Eye (tissue), 1 donor: ENCODE measurements at regions not wholly inside any gene's neighbourhood (a gene's known extent, or its start where the extent isn't known, plus 50 kb on each side); places are given as distances from the start of the nearest gene placed in this dataset.

Experiments used
- DNase-seq: peaks from one replicate; pipeline ENCODE4 v3.0.0-alpha.2; 2015

GRCh38 chr20:60540591-60540990, 582.4 kb downstream of the CDH26 start:
- DNase-seq = no peak

DNA sequence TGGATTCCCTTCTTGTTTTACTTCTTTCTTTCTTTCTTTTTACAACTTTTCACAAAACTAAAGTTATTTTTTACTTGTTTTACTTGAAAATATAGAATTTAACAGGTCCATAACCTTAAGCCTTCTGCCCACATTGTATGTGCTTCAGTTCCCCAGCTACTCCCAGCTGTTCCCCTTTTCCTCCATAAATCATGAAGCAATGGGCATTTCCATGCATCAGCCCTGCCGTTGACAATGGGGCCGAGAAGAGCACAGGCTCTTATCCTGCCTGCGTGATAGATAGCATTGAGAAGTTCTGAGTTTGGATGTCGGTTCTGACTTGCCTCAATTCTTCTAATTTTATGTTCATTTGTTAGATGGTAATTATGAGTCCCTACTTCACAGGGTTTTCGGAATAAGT, 583.8 kb downstream of the CDH26 start:
- DNase-seq = no peak

DNA sequence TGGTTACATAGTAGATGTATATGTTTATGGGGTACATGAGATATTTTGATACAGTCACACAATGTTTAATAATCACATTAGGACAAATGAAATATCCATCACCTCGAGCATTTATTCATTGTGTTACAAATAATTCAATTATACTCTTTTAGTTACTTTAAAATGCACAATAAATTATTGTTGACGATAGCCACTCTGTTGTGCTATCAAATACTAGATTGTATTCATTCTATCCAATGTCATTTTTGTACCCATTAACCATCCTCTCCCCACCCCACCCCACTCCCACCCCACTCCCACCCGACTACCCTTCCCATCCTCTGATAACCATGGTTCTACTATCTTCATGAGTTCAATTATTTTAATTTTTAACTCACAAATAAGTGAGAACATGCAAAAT, 585.4 kb downstream of the CDH26 start:
- no peak for DNase-seq

- no peak for DNase-seq
These were observed 594.9 kb downstream of the CDH26 start for GRCh38 chr20:60553095-60553494.

DNA sequence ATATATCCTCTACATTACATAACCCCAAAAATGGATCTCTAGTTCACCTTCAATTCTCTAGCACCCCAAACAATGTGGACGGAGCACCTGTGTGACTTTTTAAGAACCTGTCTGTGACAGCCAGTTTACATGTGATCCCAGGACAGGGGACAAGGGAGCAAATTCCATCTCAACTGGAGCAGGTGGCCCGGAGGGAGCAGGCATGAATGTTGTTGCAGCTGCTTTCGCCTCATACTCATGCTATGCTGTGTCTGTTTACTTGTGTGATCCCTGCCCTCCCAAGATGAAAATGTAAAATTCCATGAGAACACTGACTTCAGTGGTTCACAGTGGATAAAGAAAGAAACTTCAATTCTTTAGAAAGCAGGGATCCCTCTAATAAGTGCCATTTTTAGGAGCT, 600.3 kb downstream of the CDH26 start:
- DNase-seq = no peak

DNA sequence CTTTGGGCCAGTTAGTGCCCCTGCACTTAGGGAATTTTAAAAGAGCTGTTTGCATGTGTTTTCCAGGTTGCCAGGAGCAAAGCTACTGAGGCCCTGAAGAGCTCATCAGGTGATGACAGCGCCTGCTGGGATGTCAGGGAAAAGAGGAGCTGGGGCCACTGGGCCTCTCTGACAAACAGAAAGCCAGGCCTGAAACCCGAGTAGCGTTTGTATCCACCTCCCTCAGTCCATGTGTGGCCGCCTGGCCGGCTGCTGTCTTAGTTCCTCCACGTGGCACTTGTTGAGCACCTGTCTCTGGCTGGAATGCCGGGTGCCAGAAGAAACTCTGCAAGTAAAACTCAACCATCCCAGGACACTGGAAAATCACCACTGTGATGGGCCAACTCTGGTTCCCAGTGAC, 601.2 kb downstream of the CDH26 start:
- peak; percentile 56 for DNase-seq

DNA sequence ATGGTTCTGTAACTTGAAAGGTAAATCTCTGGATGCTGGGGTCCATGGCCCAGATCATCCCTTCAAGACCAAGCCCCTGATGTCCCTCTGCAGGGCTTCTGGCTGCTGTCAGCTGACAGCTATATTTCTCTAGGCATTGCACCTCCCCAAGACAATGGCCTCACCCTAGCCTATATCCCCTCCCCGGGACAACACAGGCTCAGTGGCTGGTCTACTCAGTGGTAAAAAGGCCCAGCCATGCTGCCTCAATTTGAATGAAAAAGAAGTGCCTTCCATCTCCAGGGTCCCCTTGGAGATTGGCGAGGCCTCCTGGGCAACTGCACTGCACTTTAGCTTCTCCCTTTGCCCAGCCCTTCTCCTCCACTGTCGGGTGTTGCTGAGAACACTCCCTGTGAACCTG, 602.8 kb downstream of the CDH26 start:
- DNase-seq = no peak

- DNase-seq = peak; percentile 51
These were observed 606.9 kb downstream of the CDH26 start for GRCh38 chr20:60565083-60565482.

DNA sequence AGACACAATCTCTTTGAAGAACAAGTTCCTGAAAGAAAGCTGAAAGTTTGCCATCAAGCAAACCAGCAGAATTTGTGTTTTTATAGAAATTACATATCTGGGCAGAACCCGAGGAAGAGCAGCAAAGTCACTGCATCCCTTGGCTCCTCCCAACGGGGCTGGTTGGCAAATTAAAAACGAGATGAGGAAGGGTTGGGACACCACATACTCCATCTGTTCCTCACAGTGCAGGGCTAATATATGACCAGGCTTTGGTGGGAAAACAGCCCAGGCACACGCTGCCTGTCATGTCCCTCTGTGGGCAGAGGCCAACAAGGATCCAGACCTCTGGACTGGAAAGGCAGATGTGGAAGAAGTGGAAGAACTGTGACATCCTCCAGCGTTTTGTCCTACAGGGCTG, 607.3 kb downstream of the CDH26 start:
- DNase-seq = no peak

DNA sequence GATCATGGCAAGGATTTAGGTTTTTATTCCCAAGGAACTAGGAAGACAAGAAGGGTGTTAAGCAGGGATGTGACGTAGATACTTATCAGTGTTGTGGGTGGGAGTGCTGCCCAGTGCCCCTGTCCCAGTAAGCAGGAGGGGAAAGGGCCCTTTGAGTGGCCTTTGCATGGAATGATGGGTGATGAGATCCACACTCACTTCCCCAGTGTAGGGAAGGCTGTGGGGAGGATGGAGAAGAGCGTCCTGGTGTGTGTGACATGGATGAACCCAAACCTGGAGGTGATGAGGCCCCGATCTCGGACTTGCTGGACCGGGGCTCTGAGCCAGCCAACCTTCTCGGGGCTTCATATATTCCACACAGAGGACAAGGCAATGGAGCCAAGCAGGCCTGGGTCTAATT, 610.9 kb downstream of the CDH26 start:
- DNase-seq = no peak

- DNase-seq = no peak
These were observed 612.5 kb downstream of the CDH26 start for GRCh38 chr20:60570481-60571277.

DNA sequence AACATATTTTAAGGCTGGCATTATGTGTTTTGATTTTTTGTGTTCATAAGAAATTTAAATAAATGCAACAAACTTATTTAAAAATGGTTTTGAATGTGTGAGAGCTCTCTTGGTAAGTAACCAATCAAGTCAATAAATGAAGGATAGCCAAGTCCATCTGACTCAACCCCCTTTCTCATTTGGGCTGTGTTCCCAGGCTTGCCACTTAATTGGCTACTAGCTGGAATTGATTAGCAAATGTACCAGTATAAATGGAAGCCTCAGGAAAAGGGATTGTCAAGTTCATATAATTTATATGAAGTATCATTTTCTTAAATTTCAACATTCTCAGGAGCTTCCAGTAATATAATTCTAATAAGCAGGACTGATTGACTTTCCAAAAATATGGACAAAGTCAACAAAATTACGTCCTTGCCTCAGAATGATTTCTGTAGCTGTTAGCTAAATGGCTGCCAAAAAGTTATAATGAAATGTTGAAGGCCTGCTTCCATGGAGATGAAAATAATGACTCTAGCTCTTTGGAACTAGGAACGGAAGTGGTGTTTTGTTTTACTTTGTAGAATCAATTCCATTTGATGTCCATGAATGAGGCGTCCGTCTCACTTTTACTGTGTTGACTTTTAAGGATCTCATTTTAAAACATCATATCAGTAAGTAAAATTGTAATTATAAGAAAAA, 614.9 kb downstream of the CDH26 start:
- no peak for DNase-seq

DNA sequence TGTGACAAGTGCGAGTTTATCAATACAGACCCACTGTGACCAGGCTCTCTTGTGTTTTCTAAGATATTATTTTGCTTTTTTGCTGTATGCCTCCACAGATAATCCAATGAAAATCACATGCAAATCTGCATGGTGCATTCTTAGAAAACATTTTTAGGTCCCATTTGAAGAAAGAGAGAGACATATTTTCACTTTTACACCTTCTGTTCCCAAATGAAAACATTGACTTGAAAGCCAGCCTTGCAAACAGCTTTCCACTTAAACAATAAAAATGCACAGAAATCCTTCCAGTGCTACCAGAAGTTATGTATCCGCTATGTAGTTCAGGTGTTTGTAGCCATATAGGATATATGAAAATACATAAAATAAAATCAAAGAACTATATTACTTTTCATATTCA, 618.0 kb downstream of the CDH26 start:
- no peak for DNase-seq

DNA sequence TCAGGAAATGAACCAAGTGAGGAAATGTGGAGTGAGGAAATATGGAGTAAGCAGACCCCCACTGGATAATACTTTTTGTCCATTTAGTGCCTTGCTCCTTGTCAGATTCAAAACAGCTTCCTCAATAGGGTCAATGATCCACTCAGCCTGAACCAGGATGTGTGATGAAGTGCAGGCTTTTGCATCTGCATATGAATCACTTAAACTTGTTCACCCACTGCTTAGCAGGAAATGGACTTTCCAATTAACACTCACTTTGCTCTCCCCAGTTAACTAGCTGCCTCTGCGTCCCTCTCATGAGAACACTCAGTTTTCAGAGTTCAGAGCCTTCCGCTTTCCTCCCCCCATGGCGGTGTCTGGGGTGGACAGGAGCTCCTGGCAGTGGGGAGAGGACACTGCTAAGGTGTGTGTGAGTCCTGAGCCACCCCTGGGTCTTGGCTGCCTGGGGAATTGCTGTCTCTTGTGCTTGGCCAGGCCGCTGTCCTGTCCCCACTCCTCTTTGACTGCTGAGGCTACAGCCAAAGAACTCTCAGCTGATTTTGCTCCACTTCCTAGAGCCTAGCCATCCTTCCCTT, 621.8 kb downstream of the CDH26 start:
- DNase-seq = no peak

- DNase-seq = no peak
These were observed 623.4 kb downstream of the CDH26 start for GRCh38 chr20:60581606-60582115.

DNA sequence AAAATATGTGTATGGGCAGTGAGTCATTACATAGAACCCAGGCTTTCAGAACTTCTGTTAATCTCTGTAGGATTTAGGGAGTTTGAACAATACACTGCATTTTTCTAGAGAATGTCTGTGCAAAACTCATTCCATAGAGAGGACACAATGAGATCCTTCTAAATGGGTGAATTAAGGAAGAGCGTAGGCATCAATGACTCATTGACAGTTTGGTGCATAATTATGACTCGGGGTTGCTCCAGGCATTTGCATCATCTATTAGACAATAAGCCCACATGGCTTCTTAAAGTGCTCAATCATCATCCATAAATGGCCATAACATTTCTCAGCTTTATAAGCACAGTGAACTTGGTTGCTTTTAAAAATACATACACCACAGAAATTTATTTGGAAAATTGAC, 625.5 kb downstream of the CDH26 start:
- no peak for DNase-seq

- no peak for DNase-seq
These were observed 626.0 kb downstream of the CDH26 start for GRCh38 chr20:60584221-60584620.

DNA sequence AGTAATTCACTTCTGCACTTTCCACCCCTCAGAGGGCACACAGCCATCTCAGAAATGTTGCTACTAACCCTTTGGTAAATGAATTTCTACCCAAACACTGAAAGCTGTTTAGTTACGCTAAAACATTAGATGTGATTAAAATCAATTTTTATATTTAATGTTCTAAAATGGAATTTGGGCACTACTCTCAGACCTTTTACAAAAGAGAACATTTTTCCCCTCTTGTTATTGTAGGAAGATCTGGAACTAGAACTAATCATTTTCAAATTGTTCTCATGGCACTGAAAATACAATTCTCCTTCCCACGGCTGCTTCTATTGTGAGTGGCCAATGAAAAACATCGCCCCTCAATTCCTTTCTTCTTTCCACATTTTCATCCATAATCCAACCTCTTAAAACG, 627.4 kb downstream of the CDH26 start:
- no peak for DNase-seq

GRCh38 chr20:60586269-60587050, 628.2 kb downstream of the CDH26 start:
- peak; percentile 68 for DNase-seq

DNA sequence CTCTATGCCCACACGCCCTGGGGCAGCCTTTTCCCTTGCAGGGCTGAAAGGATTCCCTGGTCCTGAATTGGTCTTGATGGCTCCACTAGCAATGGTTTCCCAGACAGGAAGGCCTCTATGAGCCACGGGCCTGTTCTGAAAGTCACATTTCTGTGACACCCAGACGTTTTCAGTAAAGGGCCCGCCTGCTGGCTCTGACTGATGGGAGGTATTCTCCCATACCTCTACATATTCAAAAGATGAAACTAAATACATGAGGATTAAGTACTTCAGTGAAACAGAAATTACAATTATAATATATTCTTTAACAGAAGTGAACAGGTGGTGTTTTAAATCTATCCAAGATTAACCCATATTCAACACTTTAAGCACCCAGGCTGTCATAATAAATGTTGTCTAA, 629.8 kb downstream of the CDH26 start:
- DNase-seq = no peak

- peak; percentile 82 for DNase-seq
These were observed 631.4 kb downstream of the CDH26 start for GRCh38 chr20:60589623-60590022.

- DNase-seq = no peak
These were observed 633.1 kb downstream of the CDH26 start for GRCh38 chr20:60591172-60591799.

DNA sequence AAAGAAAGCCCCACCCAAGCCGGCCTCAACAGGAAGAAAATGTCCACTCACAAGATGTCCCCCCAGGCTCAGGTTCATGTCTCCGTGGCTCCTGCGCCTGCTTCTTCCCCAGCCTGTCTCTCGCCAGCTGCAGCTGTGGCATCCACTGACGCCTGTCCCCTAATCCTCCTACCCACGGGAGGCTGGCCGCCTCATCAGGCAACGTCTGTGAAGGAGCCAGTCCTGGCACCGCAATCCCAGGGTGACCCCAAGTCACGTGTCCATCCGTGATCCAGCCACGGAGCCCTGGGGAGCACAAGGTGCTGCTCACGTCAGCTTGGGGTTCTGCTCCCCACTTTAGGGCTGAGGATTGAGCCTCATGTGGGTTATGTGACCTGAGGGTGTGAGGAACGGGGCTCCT, 640.3 kb downstream of the CDH26 start:
- no peak for DNase-seq
